Keratinocyte (primary cell): ENCODE measurements at regions not wholly inside any gene's neighbourhood (a gene's known extent, or its start where the extent isn't known, plus 50 kb on each side); places are given as distances from the start of the nearest gene placed in this dataset.

ENCODE experiments used
- DNase-seq: peaks from one replicate; pipeline ENCODE4 v3.0.0-alpha.2; 2011; ENCODE audit warnings: low read depth, missing footprints, low spot score
- FAIRE-seq: peaks from 2 replicates; lab custom pipeline; 2011; peaks lifted over from hg19 to GRCh38; lab: Jason Lieb, UNC
- H2AFZ ChIP-seq: 2 replicates; pipeline ENCODE4 v1.6.0; 2012; ENCODE audit warnings: low read length, control low read depth, inconsistent platforms; ENCODE audit not compliant: control insufficient read depth
- H3K27ac ChIP-seq: 2 replicates; pipeline ENCODE4 v1.5.1; 2011; ENCODE audit warnings: low read length; ENCODE audit not compliant: control insufficient read depth, insufficient read depth
- H3K27me3 ChIP-seq: 3 replicates; pipeline ENCODE4 v1.6.0; 2011; ENCODE audit warnings: low read length; ENCODE audit not compliant: control insufficient read depth, insufficient read depth; ENCODE audit errors: extremely low read depth
- H3K36me3 ChIP-seq, 2 experiments: 2 replicates in 1 of 2; 3 replicates in 1 of 2; pipeline ENCODE4 v1.5.1; 2011; ENCODE audit warnings: low read length in 2 of 2, mild to moderate bottlenecking in 1 of 2; ENCODE audit not compliant: control insufficient read depth in 2 of 2, insufficient read depth in 2 of 2; ENCODE audit errors: extremely low read depth in 1 of 2
- H3K4me1 ChIP-seq: 3 replicates; pipeline ENCODE4 v1.5.1; 2011; ENCODE audit warnings: low read length; ENCODE audit not compliant: control insufficient read depth, insufficient read depth; ENCODE audit errors: extremely low read depth
- H3K4me2 ChIP-seq: 3 replicates; pipeline ENCODE4 v1.6.0; 2011; ENCODE audit warnings: low read depth, low read length; ENCODE audit not compliant: control insufficient read depth, insufficient read depth; ENCODE audit errors: extremely low read depth
- H3K4me3 ChIP-seq, 3 experiments: fragments of 200-600 bp in 1 of 3; sonication (generic) in 1 of 3; 2 replicates in 2 of 3; 3 replicates in 1 of 3; pipeline ENCODE4 v1.5.1; 2011 to 2016; ENCODE audit warnings: low read length in 3 of 3, mild to moderate bottlenecking in 3 of 3, control low read depth in 2 of 3, inconsistent platforms in 1 of 3, low read depth in 1 of 3, mixed read lengths in 1 of 3, mixed run types in 1 of 3, moderate library complexity in 1 of 3; ENCODE audit not compliant: control insufficient read depth in 2 of 3, insufficient read depth in 2 of 3; ENCODE audit errors: extremely low read depth in 1 of 3
- H3K79me2 ChIP-seq: 2 replicates; pipeline ENCODE4 v1.6.0; 2012; ENCODE audit warnings: low read length; ENCODE audit not compliant: control insufficient read depth, insufficient read depth
- H3K9ac ChIP-seq: 3 replicates; pipeline ENCODE4 v1.6.0; 2011; ENCODE audit warnings: low read length; ENCODE audit not compliant: control insufficient read depth, insufficient read depth; ENCODE audit errors: extremely low read depth
- H3K9me1 ChIP-seq: 3 replicates; pipeline ENCODE4 v1.6.0; 2011; ENCODE audit warnings: low read length; ENCODE audit not compliant: control insufficient read depth, insufficient read depth; ENCODE audit errors: extremely low read depth
- H3K9me3 ChIP-seq: 2 replicates; pipeline ENCODE4 v1.5.1; 2012; ENCODE audit warnings: low read depth, low read length; ENCODE audit not compliant: control insufficient read depth
- H4K20me1 ChIP-seq: 3 replicates; pipeline ENCODE4 v1.6.0; 2011; ENCODE audit warnings: low read length; ENCODE audit not compliant: control insufficient read depth, insufficient read depth; ENCODE audit errors: extremely low read depth
- EZH2 ChIP-seq: IDR thresholded peaks from one replicate; pipeline ENCODE4 v1.6.1; 2012; ENCODE audit warnings: inconsistent platforms, mild to moderate bottlenecking, low read length, moderate library complexity
- dilution Hi-C: fragments of 300-500 bp; cut with MboI; formaldehyde crosslinking; loops from one replicate; pipeline ENCODE4 v1.7.0; 2020; ENCODE audit warnings: low sequenced_read_pairs; ENCODE audit not compliant: extremely low pct_ligation_motif_present
- TF ChIP-seq, protein P1 (sequence below), 3 experiments: IDR thresholded peaks in 1 of 3; conservative IDR thresholded peaks in 1 of 3; optimal IDR thresholded peaks in 1 of 3; 2 replicates in 2 of 3; 3 replicates in 1 of 3; pipeline versions ENCODE3 to v1.5.1; 2011; ENCODE audit warnings: low read length in 3 of 3, mild to moderate bottlenecking in 3 of 3, moderate library complexity in 2 of 3, control low read depth in 1 of 3, inconsistent platforms in 1 of 3; ENCODE audit not compliant: insufficient read depth in 2 of 3; ENCODE audit errors: extremely low read depth in 1 of 3

DNA sequence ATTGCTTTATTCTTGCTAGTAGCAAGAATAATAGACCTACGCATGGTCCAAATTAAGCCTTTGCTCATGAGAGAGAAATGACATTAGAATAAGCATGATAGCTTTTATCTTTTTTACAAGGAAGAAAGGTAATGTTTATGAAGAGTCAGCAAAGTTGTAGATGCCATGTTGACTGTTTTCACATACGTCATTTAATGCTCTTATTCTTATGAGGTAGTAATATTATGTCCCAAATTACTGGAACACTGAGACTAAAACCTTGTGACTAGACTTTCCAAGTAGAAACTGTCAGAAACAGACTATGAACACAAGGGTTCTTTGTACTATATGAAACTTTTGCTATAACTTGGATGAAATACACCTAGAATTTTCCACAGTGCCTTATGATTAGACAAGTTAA lies 552.8 kb upstream of the SLC8A1 start:
- Histone ChIP-seq H3K27me3 (no peaks in the 10 kb centered on the region), H3K79me2 (no peaks in the 10 kb centered on the region), H3K36me3 (no peaks in the 10 kb centered on the region), H3K9ac (no peak overlapping the region), H3K9me3 (no peaks in the 10 kb centered on the region), H3K27ac (no peak overlapping the region), H3K4me2 (no peak overlapping the region), H2AFZ (no peak overlapping the region), H4K20me1 (no peaks in the 10 kb centered on the region), H3K9me1 (no peaks in the 10 kb centered on the region), H3K4me1 (no peaks in the 10 kb centered on the region), H3K4me3 (no peak overlapping the region)
- TF ChIP-seq EZH2, result no peak
- TF ChIP-seq, protein P1, sequence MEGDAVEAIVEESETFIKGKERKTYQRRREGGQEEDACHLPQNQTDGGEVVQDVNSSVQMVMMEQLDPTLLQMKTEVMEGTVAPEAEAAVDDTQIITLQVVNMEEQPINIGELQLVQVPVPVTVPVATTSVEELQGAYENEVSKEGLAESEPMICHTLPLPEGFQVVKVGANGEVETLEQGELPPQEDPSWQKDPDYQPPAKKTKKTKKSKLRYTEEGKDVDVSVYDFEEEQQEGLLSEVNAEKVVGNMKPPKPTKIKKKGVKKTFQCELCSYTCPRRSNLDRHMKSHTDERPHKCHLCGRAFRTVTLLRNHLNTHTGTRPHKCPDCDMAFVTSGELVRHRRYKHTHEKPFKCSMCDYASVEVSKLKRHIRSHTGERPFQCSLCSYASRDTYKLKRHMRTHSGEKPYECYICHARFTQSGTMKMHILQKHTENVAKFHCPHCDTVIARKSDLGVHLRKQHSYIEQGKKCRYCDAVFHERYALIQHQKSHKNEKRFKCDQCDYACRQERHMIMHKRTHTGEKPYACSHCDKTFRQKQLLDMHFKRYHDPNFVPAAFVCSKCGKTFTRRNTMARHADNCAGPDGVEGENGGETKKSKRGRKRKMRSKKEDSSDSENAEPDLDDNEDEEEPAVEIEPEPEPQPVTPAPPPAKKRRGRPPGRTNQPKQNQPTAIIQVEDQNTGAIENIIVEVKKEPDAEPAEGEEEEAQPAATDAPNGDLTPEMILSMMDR (optimal IDR thresholded peaks at IDR 0.05 in 1 of 3, IDR thresholded peaks at IDR 0.05 in 1 of 3, conservative IDR thresholded peaks at IDR 0.05 in 1 of 3; ENCODE audit: extremely low read depth in 1 of 3, insufficient read depth in 2 of 3, low read length in 3 of 3), result no peak
- dilution Hi-C loops, result no loop called here
- DNase-seq (no peak), FAIRE-seq (no peak)

DNA sequence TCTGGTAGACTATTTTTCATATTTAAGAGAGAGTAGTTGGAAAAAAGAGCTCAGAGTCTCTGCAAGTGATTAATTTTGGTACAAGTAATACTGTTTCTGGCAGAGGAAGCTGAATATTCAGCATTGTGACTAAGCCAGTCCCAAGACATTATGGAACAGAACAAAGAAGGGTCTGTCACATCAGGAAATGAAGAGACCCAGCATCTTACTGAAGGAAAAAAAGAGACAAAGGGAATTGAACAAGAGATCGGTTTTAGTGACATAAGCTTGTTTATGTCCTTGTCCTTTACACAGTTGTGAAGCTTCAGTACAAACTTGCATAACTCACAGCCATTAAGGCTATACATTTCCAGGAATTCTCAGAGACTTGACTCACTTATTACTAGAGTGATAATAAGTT lies 568.5 kb upstream of the SLC8A1 start:
- H3K9ac ChIP-seq, result no peak overlapping the region
- H3K79me2 ChIP-seq, result no peaks in the 10 kb centered on the region
- dilution Hi-C loops, result no loop called here
- TF ChIP-seq, protein P1 (optimal IDR thresholded peaks at IDR 0.05 in 1 of 3, IDR thresholded peaks at IDR 0.05 in 1 of 3, conservative IDR thresholded peaks at IDR 0.05 in 1 of 3; ENCODE audit: extremely low read depth in 1 of 3, insufficient read depth in 2 of 3, low read length in 3 of 3), result no peak
- no peak for TF ChIP-seq EZH2
- H3K9me1 ChIP-seq, result no peaks in the 10 kb centered on the region
- no peaks in the 10 kb centered on the region for H3K36me3 ChIP-seq
- no peaks in the 10 kb centered on the region for H4K20me1 ChIP-seq
- no peak overlapping the region for H3K4me2 ChIP-seq
- H3K4me3 ChIP-seq, result no peak overlapping the region
- no peaks in the 10 kb centered on the region for H3K27me3 ChIP-seq
- DNase-seq, result no peak
- no peak overlapping the region for H2AFZ ChIP-seq
- no peaks in the 10 kb centered on the region for H3K9me3 ChIP-seq
- no peak for FAIRE-seq
- H3K4me1 ChIP-seq, result no peaks in the 10 kb centered on the region
- H3K27ac ChIP-seq, result no peak overlapping the region
